MM.1S (cell line): ENCODE measurements at regions not wholly inside any gene's neighbourhood (a gene's known extent, or its start where the extent isn't known, plus 50 kb on each side); places are given as distances from the start of the nearest gene placed in this dataset.

Source experiments
- EZH2 ChIP-seq: fragments of 300-600 bp; sonication (generic); optimal IDR thresholded peaks from 2 replicates; pipeline ENCODE3; 2017; ENCODE audit warnings: low read depth, mild to moderate bottlenecking, antibody characterized with exemption, low read length, mixed read lengths
- TF ChIP-seq, protein P1 (sequence below): fragments of 300-600 bp; sonication (generic); IDR thresholded peaks from 2 replicates; pipeline ENCODE4 v1.5.1; 2016; ENCODE audit warnings: antibody characterized with exemption, low read length, mixed read lengths

DNA sequence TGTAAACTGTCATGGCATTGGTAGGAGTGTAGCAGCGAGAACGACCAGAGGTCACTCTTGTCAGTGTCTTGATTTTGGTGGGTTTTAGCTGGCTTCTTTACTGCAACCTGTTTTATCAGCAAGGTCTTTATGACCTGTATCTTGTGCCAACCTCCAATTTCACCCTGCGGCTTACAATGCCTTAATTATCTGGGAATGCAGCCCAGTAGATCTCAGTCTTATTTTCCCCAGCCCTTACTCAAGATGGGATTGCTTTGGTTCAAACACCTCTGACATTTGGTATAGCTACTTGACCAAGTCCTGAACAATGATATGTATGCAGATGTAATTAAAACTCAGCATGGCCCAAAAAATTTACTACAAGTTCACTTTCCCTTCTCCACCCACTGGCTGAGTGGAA, 388.4 kb downstream of the RSL24D1 start:
- TF ChIP-seq, protein P1, sequence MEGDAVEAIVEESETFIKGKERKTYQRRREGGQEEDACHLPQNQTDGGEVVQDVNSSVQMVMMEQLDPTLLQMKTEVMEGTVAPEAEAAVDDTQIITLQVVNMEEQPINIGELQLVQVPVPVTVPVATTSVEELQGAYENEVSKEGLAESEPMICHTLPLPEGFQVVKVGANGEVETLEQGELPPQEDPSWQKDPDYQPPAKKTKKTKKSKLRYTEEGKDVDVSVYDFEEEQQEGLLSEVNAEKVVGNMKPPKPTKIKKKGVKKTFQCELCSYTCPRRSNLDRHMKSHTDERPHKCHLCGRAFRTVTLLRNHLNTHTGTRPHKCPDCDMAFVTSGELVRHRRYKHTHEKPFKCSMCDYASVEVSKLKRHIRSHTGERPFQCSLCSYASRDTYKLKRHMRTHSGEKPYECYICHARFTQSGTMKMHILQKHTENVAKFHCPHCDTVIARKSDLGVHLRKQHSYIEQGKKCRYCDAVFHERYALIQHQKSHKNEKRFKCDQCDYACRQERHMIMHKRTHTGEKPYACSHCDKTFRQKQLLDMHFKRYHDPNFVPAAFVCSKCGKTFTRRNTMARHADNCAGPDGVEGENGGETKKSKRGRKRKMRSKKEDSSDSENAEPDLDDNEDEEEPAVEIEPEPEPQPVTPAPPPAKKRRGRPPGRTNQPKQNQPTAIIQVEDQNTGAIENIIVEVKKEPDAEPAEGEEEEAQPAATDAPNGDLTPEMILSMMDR, result no peak
- TF ChIP-seq EZH2, result no peak
